T-cell (primary cell): ENCODE measurements at regions not wholly inside any gene's neighbourhood (a gene's known extent, or its start where the extent isn't known, plus 50 kb on each side); places are given as distances from the start of the nearest gene placed in this dataset.

Source experiments
- ATAC-seq, 4 experiments: fragments of 200-7000 bp in 3 of 4; fragments of 150-1000 bp in 1 of 4; cut with Tn5 transposase; replicated peaks in 1 of 4; 1 replicate in 3 of 4; 2 replicates in 1 of 4; pipeline ENCODE4 v1.10.0; 2021; ENCODE audit warnings: moderate library complexity in 3 of 4, mild to moderate bottlenecking in 2 of 4, moderate number of reproducible peaks in 1 of 4
- CTCF ChIA-PET, 2 donors: fragments of 300-600 bp; sonication (Branson Sonifier 250); formaldehyde crosslinking; loops; one replicate each; lab custom pipeline; 2022; ENCODE audit warnings: antibody characterized with exemption in 2 of 2; lab: Charles Lee
- POLR2A ChIA-PET, 2 donors: fragments of 300-600 bp; sonication (Branson Sonifier 250); formaldehyde crosslinking; loops; one replicate each; lab custom pipeline; 2022; ENCODE audit warnings: antibody characterized with exemption in 2 of 2; lab: Charles Lee
- DNase-seq, 35 experiments: peaks; one replicate each; pipeline versions ENCODE4 v3.0.0 to v3.0.0-alpha.2; 2013 to 2023
- H3K27ac ChIP-seq: one replicate; pipeline ENCODE4 v1.5.1; 2013; ENCODE audit warnings: low read length
- H3K27me3 ChIP-seq, 2 experiments: replicated peaks in 1 of 2; 1 replicate in 1 of 2; 2 replicates in 1 of 2; pipeline versions ENCODE4 v1.6.1 to v1.7.0; 2013; ENCODE audit warnings: low read length in 1 of 2, mixed read lengths in 1 of 2; ENCODE audit not compliant: control insufficient read depth in 2 of 2, insufficient read depth in 2 of 2; ENCODE audit errors: extremely low read depth in 1 of 2
- H3K36me3 ChIP-seq, 2 donors: 1 replicate in 1 of 2; 2 replicates in 1 of 2; pipeline versions ENCODE4 v1.6.1 to v1.7.0; 2013; ENCODE audit warnings: low read length in 1 of 2; ENCODE audit not compliant: control insufficient read depth in 2 of 2, insufficient read depth in 1 of 2; ENCODE audit errors: extremely low read depth in 1 of 2
- H3K4me1 ChIP-seq, 2 experiments: 1 replicate in 1 of 2; 2 replicates in 1 of 2; pipeline versions ENCODE4 v1.6.1 to v1.7.0; 2013; ENCODE audit warnings: low read length in 2 of 2, mixed read lengths in 1 of 2; ENCODE audit not compliant: insufficient read depth in 2 of 2, control insufficient read depth in 1 of 2; ENCODE audit errors: extremely low read depth in 1 of 2
- H3K4me3 ChIP-seq, 2 donors: 1 replicate in 1 of 2; 2 replicates in 1 of 2; pipeline versions ENCODE4 v1.5.1 to v1.7.0; 2013; ENCODE audit warnings: mild to moderate bottlenecking in 2 of 2, low read length in 1 of 2, moderate library complexity in 1 of 2; ENCODE audit not compliant: control insufficient read depth in 1 of 2; ENCODE audit errors: extremely low read depth in 1 of 2
- H3K9me3 ChIP-seq: 2 replicates; pipeline ENCODE4 v1.7.0; 2013
- H3K27ac Mint-ChIP-seq, 2 donors: one replicate each; pipeline ENCODE4 v1.8.0; 2020 to 2021; ENCODE audit warnings: mild to moderate bottlenecking in 2 of 2, mixed read lengths in 2 of 2
- H3K27me3 Mint-ChIP-seq, 2 donors: one replicate each; pipeline ENCODE4 v1.8.0; 2021 to 2022; ENCODE audit warnings: mixed read lengths in 2 of 2
- H3K36me3 Mint-ChIP-seq: one replicate; pipeline ENCODE4 v1.8.0; 2021; ENCODE audit warnings: mixed read lengths
- H3K4me1 Mint-ChIP-seq, 3 donors: one replicate each; pipeline ENCODE4 v1.8.0; 2020 to 2022; ENCODE audit warnings: mixed read lengths in 3 of 3, mild to moderate bottlenecking in 1 of 3
- H3K4me3 Mint-ChIP-seq, 3 donors: one replicate each; pipeline ENCODE4 v1.8.0; 2020 to 2022; ENCODE audit warnings: mild to moderate bottlenecking in 3 of 3, mixed read lengths in 3 of 3, moderate library complexity in 3 of 3
- H3K9me3 Mint-ChIP-seq, 3 donors: one replicate each; pipeline ENCODE4 v1.8.0; 2020 to 2022; ENCODE audit warnings: mixed read lengths in 3 of 3
- WGBS: methylation state at CpG from one replicate; pipeline ENCODE4 v1.1.5; 2013; ENCODE audit warnings: missing lambda C conversion rate; ENCODE audit not compliant: insufficient coverage; 5-methylcytosine and 5-hydroxymethylcytosine counted together

GRCh38 chrX:69221239-69222102, 56.2 kb upstream of the PJA1 start:
- Histone ChIP-seq H3K27me3 (peaks cover 0 to 8% of the 10 kb centered on the region in 2 experiments), H3K4me1 (peaks cover 0 to 8% of the 10 kb centered on the region in 2 experiments), H3K27ac (no peak overlapping the region), H3K4me3 (no peak overlapping the region), H3K9me3 (no peaks in the 10 kb centered on the region), H3K36me3 (no peaks in the 10 kb centered on the region)
- Mint-ChIP-seq H3K4me3 (no peak overlapping the region), H3K36me3 (no peaks in the 10 kb centered on the region), H3K9me3 (no peaks in the 10 kb centered on the region), H3K27me3 (peaks cover 0 to 6% of the 10 kb centered on the region in 2 donors), H3K27ac (no peak overlapping the region), H3K4me1 (peaks cover 0 to 4% (median 4%) of the 10 kb centered on the region in 3 donors)
- CTCF ChIA-PET = interaction anchor here (0.6 to 5.2 kb wide), 10 partner anchors 10 to 400 kb away, joined by 3 to 43 read pairs (median 4); partner anchors contain the start of gene EFNB1 (in 2 of the 2)
- 78% methylated on average over 4 of the region's 38 CpGs for WGBS
- POLR2A ChIA-PET = interaction anchor here in 1 of 2 donors (0.7 kb wide), 1 partner anchor 729 kb away, joined by 3 read pairs; no protein-coding TSS in a partner anchor
- ATAC-seq = no peak
- DNase-seq = no peak

- Histone ChIP-seq H3K36me3 (no peaks in the 10 kb centered on the region), H3K27me3 (peaks cover 0 to 8% of the 10 kb centered on the region in 2 experiments), H3K4me1 (peaks cover 0 to 8% of the 10 kb centered on the region in 2 experiments), H3K4me3 (no peak overlapping the region), H3K9me3 (no peaks in the 10 kb centered on the region), H3K27ac (no peak overlapping the region)
- DNase-seq = no peak
- Mint-ChIP-seq H3K27me3 (peaks cover 0 to 11% of the 10 kb centered on the region in 2 donors), H3K9me3 (no peaks in the 10 kb centered on the region), H3K4me1 (peaks cover 0 to 4% (median 4%) of the 10 kb centered on the region in 3 donors), H3K4me3 (no peak overlapping the region), H3K36me3 (no peaks in the 10 kb centered on the region), H3K27ac (no peak overlapping the region)
- CTCF ChIA-PET = interaction anchor here (0.6 to 0.7 kb wide), 3 partner anchors 13 to 461 kb away, joined by 3 read pairs; no protein-coding TSS in a partner anchor
- WGBS = no CpG with 5 or more reads among the region's 2 CpGs
- no peak for ATAC-seq
- POLR2A ChIA-PET = no interaction called here
Observed at GRCh38 chrX:69218407-69218997, 53.2 kb upstream of the PJA1 start.

- Histone ChIP-seq H3K4me1 (peaks cover 0 to 6% of the 10 kb centered on the region in 2 experiments), H3K9me3 (no peaks in the 10 kb centered on the region), H3K27me3 (peaks cover 0 to 4% of the 10 kb centered on the region in 2 experiments), H3K36me3 (no peaks in the 10 kb centered on the region), H3K4me3 (no peak overlapping the region), H3K27ac (no peak overlapping the region)
- Mint-ChIP-seq H3K27me3 (peaks cover 0 to 9% of the 10 kb centered on the region in 2 donors), H3K4me1 (peaks cover 0 to 3% (median 3%) of the 10 kb centered on the region in 3 donors), H3K9me3 (no peaks in the 10 kb centered on the region), H3K36me3 (no peaks in the 10 kb centered on the region), H3K4me3 (no peak overlapping the region), H3K27ac (no peak overlapping the region)
- CTCF ChIA-PET = no interaction called here
- no peak for ATAC-seq
- 100% methylated on average over 1 of the region's 5 CpGs for WGBS
- no peak for DNase-seq
- POLR2A ChIA-PET = no interaction called here
Observed at GRCh38 chrX:69216911-69217310, 51.7 kb upstream of the PJA1 start.

GRCh38 chrX:69216446-69216845, 51.2 kb upstream of the PJA1 start:
- DNase-seq (no peak), ATAC-seq (no peak)
- H3K27me3 ChIP-seq = no peaks in the 10 kb centered on the region
- POLR2A ChIA-PET = no interaction called here
- Mint-ChIP-seq H3K4me1 (no peaks in the 10 kb centered on the region), H3K36me3 (no peaks in the 10 kb centered on the region), H3K27me3 (peaks cover 0 to 9% of the 10 kb centered on the region in 2 donors), H3K9me3 (no peaks in the 10 kb centered on the region), H3K27ac (no peak overlapping the region), H3K4me3 (no peak overlapping the region)
- no peak overlapping the region for H3K27ac ChIP-seq
- H3K9me3 ChIP-seq = no peaks in the 10 kb centered on the region
- CTCF ChIA-PET = no interaction called here
- no CpG with 5 or more reads among the region's 1 CpG for WGBS
- H3K36me3 ChIP-seq = no peaks in the 10 kb centered on the region
- no peak overlapping the region for H3K4me3 ChIP-seq
- peaks cover 0 to 1% of the 10 kb centered on the region in 2 experiments for H3K4me1 ChIP-seq

GRCh38 chrX:69215161-69215875, 50.1 kb upstream of the PJA1 start:
- H3K4me3 Mint-ChIP-seq = no peak overlapping the region
- Histone ChIP-seq H3K4me3 (no peak overlapping the region), H3K27ac (no peak overlapping the region), H3K27me3 (no peaks in the 10 kb centered on the region), H3K9me3 (no peaks in the 10 kb centered on the region), H3K4me1 (no peaks in the 10 kb centered on the region), H3K36me3 (no peaks in the 10 kb centered on the region)
- WGBS = 77% methylated on average over 3 of the region's 17 CpGs
- no peaks in the 10 kb centered on the region for H3K9me3 Mint-ChIP-seq
- DNase-seq = no peak
- ATAC-seq = no peak
- POLR2A ChIA-PET = no interaction called here
- no peaks in the 10 kb centered on the region for H3K4me1 Mint-ChIP-seq
- no peak overlapping the region for H3K27ac Mint-ChIP-seq
- H3K36me3 Mint-ChIP-seq = no peaks in the 10 kb centered on the region
- H3K27me3 Mint-ChIP-seq = peaks cover 0 to 9% of the 10 kb centered on the region in 2 donors
- CTCF ChIA-PET = no interaction called here
